Natural killer cell (primary cell): ENCODE measurements at regions not wholly inside any gene's neighbourhood (a gene's known extent, or its start where the extent isn't known, plus 50 kb on each side); places are given as distances from the start of the nearest gene placed in this dataset.

ENCODE experiments used
- ATAC-seq, 3 donors: fragments of 150-1000 bp in 2 of 3; fragments of 200-7000 bp in 1 of 3; cut with Tn5 transposase; 1 replicate in 1 of 3; 2 replicates in 2 of 3; pipeline ENCODE4 v1.10.0; 2021; ENCODE audit warnings: mild to moderate bottlenecking in 2 of 3, moderate library complexity in 2 of 3
- DNase-seq, 2 donors: peaks; one replicate each; pipeline versions ENCODE4 v3.0.0 to v3.0.0-alpha.2; 2013 to 2021; ENCODE audit warnings: mixed read lengths in 1 of 2
- H3K27ac ChIP-seq: one replicate; pipeline ENCODE4 v1.5.1; 2013; ENCODE audit warnings: mild to moderate bottlenecking, low read length
- H3K27me3 ChIP-seq: one replicate; pipeline ENCODE4 v1.6.1; 2013; ENCODE audit warnings: low read length; ENCODE audit not compliant: control insufficient read depth, insufficient read depth
- H3K36me3 ChIP-seq: one replicate; pipeline ENCODE4 v1.6.1; 2013; ENCODE audit warnings: low read length; ENCODE audit not compliant: control insufficient read depth, insufficient read depth
- H3K4me1 ChIP-seq: one replicate; pipeline ENCODE4 v1.6.1; 2013; ENCODE audit warnings: low read length; ENCODE audit not compliant: control insufficient read depth, insufficient read depth
- H3K4me3 ChIP-seq: one replicate; pipeline ENCODE4 v1.5.1; 2013; ENCODE audit warnings: low read length
- H3K9me3 ChIP-seq: one replicate; pipeline ENCODE4 v1.6.1; 2013; ENCODE audit warnings: low read length; ENCODE audit not compliant: control insufficient read depth, insufficient read depth
- H3K27ac Mint-ChIP-seq, 2 donors: one replicate each; pipeline ENCODE4 v1.8.0; 2022; ENCODE audit warnings: mild to moderate bottlenecking in 2 of 2, mixed read lengths in 2 of 2, moderate library complexity in 1 of 2
- H3K27me3 Mint-ChIP-seq, 2 donors: one replicate each; pipeline ENCODE4 v1.8.0; 2022; ENCODE audit warnings: low read depth in 2 of 2, mixed read lengths in 2 of 2
- H3K36me3 Mint-ChIP-seq: one replicate; pipeline ENCODE4 v1.8.0; 2022; ENCODE audit warnings: mixed read lengths
- H3K4me1 Mint-ChIP-seq, 2 donors: one replicate each; pipeline ENCODE4 v1.8.0; 2022; ENCODE audit warnings: mixed read lengths in 2 of 2
- H3K4me3 Mint-ChIP-seq: one replicate; pipeline ENCODE4 v1.8.0; 2022; ENCODE audit warnings: mild to moderate bottlenecking, moderate library complexity, mixed read lengths
- H3K9me3 Mint-ChIP-seq, 2 donors: one replicate each; pipeline ENCODE4 v1.8.0; 2022; ENCODE audit warnings: mixed read lengths in 2 of 2
- CTCF ChIP-seq: fragments of 200-600 bp; IDR thresholded peaks from one replicate; pipeline ENCODE4 v1.8.0; 2022; ENCODE audit warnings: antibody characterized with exemption
- WGBS: methylation state at CpG from one replicate; pipeline ENCODE4 v1.1.7; 2013; ENCODE audit warnings: missing lambda C conversion rate; ENCODE audit not compliant: insufficient coverage; 5-methylcytosine and 5-hydroxymethylcytosine counted together
- intact Hi-C: fragments of 100-400 bp; cut with micrococcal nuclease; formaldehyde crosslinking; loops from one replicate; pipeline ENCODE4 v1.14.2; 2022

GRCh38 chr6:125674230-125674629, 75.2 kb upstream of the HEY2 start:
- no peaks in the 10 kb centered on the region for H3K36me3 ChIP-seq
- TF ChIP-seq CTCF: no peak
- intact Hi-C loops: no loop called here
- no peaks in the 10 kb centered on the region for H3K9me3 Mint-ChIP-seq
- H3K9me3 ChIP-seq: no peaks in the 10 kb centered on the region
- no peak overlapping the region for H3K27ac ChIP-seq
- no peak overlapping the region for H3K27ac Mint-ChIP-seq
- WGBS: 93% methylated on average over 5 of the region's 5 CpGs
- no peak overlapping the region for H3K4me3 ChIP-seq
- H3K27me3 Mint-ChIP-seq: peaks cover 16 to 62% of the 10 kb centered on the region in 2 donors
- H3K4me1 Mint-ChIP-seq: no peaks in the 10 kb centered on the region
- ATAC-seq (no peak), DNase-seq (no peak)
- no peaks in the 10 kb centered on the region for H3K36me3 Mint-ChIP-seq
- H3K4me1 ChIP-seq: no peaks in the 10 kb centered on the region
- H3K4me3 Mint-ChIP-seq: no peak overlapping the region
- peaks cover 2% of the 10 kb centered on the region for H3K27me3 ChIP-seq

DNA sequence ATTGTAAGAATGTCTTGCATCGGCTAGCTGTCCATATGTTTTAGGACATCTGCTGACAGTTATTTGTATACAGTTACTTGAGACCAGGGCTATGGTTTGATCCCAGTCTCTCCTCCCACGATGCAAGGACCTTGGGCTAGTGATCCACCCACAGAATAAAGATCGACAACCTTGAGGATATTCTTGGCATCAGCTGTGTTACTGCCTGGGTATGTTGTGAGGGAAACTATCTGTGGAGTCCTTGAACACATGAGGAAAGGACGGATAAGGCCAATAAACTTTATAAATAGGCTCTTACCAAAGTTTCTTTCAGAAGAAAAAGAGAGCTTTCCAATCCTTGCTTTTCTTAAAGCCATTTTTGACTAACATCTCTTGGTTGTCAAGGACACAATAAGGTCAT, 70.8 kb upstream of the HEY2 start:
- intact Hi-C loops: no loop called here
- H3K9me3 Mint-ChIP-seq: no peaks in the 10 kb centered on the region
- no peak overlapping the region for H3K27ac Mint-ChIP-seq
- Histone ChIP-seq H3K36me3 (no peaks in the 10 kb centered on the region), H3K4me3 (no peak overlapping the region), H3K27me3 (no peaks in the 10 kb centered on the region), H3K4me1 (no peaks in the 10 kb centered on the region), H3K27ac (no peak overlapping the region), H3K9me3 (no peaks in the 10 kb centered on the region)
- no peak for TF ChIP-seq CTCF
- peaks cover 17 to 63% of the 10 kb centered on the region in 2 donors for H3K27me3 Mint-ChIP-seq
- no peaks in the 10 kb centered on the region for H3K36me3 Mint-ChIP-seq
- DNase-seq (no peak), ATAC-seq (no peak)
- H3K4me3 Mint-ChIP-seq: no peak overlapping the region
- WGBS: 81% methylated on average over 4 of the region's 4 CpGs
- no peaks in the 10 kb centered on the region for H3K4me1 Mint-ChIP-seq

GRCh38 chr6:125679128-125679527, 70.3 kb upstream of the HEY2 start:
- ATAC-seq: no peak
- Mint-ChIP-seq H3K36me3 (no peaks in the 10 kb centered on the region), H3K9me3 (no peaks in the 10 kb centered on the region), H3K4me1 (no peaks in the 10 kb centered on the region), H3K4me3 (no peak overlapping the region), H3K27me3 (peaks cover 15 to 67% of the 10 kb centered on the region in 2 donors), H3K27ac (no peak overlapping the region)
- no peak for TF ChIP-seq CTCF
- H3K36me3 ChIP-seq: no peaks in the 10 kb centered on the region
- WGBS: 76% methylated on average over 4 of the region's 4 CpGs
- no peak overlapping the region for H3K27ac ChIP-seq
- no peak for DNase-seq
- H3K27me3 ChIP-seq: peaks cover 3% of the 10 kb centered on the region
- H3K4me1 ChIP-seq: no peaks in the 10 kb centered on the region
- H3K9me3 ChIP-seq: no peaks in the 10 kb centered on the region
- no peak overlapping the region for H3K4me3 ChIP-seq
- intact Hi-C loops: no loop called here

DNA sequence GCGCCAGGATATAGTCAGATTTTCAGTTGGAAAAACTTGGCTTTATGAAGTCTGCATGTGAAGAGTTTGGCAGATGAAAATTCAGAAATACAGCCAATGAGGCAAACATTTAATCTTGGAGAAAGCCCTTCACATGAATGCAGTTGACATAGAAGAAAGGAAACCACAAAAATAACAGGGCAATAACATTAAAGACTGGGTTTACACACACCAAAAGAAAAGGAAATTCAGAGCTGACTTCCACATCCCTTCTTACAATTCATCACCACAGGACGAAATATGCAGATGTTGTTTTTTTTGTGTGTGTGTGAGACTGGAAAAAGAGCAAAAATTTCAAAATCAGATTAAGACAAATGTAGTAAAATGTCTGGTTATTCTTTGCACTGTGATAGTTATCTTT, 69.8 kb upstream of the HEY2 start:
- Histone ChIP-seq H3K27me3 (peaks cover 3% of the 10 kb centered on the region), H3K9me3 (no peaks in the 10 kb centered on the region), H3K27ac (no peak overlapping the region), H3K36me3 (no peaks in the 10 kb centered on the region), H3K4me3 (no peak overlapping the region), H3K4me1 (no peaks in the 10 kb centered on the region)
- intact Hi-C loops: no loop called here
- Mint-ChIP-seq H3K4me1 (no peaks in the 10 kb centered on the region), H3K27me3 (peaks cover 15 to 67% of the 10 kb centered on the region in 2 donors), H3K27ac (no peak overlapping the region), H3K9me3 (no peaks in the 10 kb centered on the region), H3K36me3 (no peaks in the 10 kb centered on the region), H3K4me3 (no peak overlapping the region)
- DNase-seq (no peak), ATAC-seq (no peak)
- no peak for TF ChIP-seq CTCF
- WGBS: 38% methylated on average over 1 of the region's 2 CpGs
